Cerebellar cortex (tissue), 1 donor: ENCODE measurements at regions not wholly inside any gene's neighbourhood (a gene's known extent, or its start where the extent isn't known, plus 50 kb on each side); places are given as distances from the start of the nearest gene placed in this dataset.

ENCODE experiments used
- DNase-seq: peaks from one replicate; pipeline ENCODE4 v3.0.0-alpha.2; 2015; ENCODE audit warnings: low spot score

GRCh38 chr11:129266536-129266935, 74.4 kb upstream of the ARHGAP32 start:
- no peak for DNase-seq

GRCh38 chr11:129265125-129265788, 73.1 kb upstream of the ARHGAP32 start:
- no peak for DNase-seq

- no peak for DNase-seq
These were observed 72.0 kb upstream of the ARHGAP32 start for GRCh38 chr11:129264114-129264513.

- no peak for DNase-seq
These were observed 68.6 kb upstream of the ARHGAP32 start for GRCh38 chr11:129260750-129261149.

- DNase-seq = no peak
These were observed 67.8 kb upstream of the ARHGAP32 start for GRCh38 chr11:129259931-129260348.

GRCh38 chr11:129258205-129258604, 66.1 kb upstream of the ARHGAP32 start:
- DNase-seq = no peak

- no peak for DNase-seq
These were observed 65.4 kb upstream of the ARHGAP32 start for GRCh38 chr11:129257512-129257911.

- no peak for DNase-seq
These were observed 60.5 kb upstream of the ARHGAP32 start for GRCh38 chr11:129252621-129253020.

- DNase-seq = no peak
These were observed 58.9 kb upstream of the ARHGAP32 start for GRCh38 chr11:129251067-129251466.

- DNase-seq = no peak
These were observed 57.8 kb upstream of the ARHGAP32 start for GRCh38 chr11:129249923-129250322.

- DNase-seq = no peak
These were observed 57.2 kb upstream of the ARHGAP32 start for GRCh38 chr11:129249351-129249750.

- DNase-seq = no peak
These were observed 56.5 kb upstream of the ARHGAP32 start for GRCh38 chr11:129248618-129249017.

- DNase-seq = no peak
These were observed 55.0 kb upstream of the ARHGAP32 start for GRCh38 chr11:129247135-129247534.

GRCh38 chr11:129242855-129243254, 50.7 kb upstream of the ARHGAP32 start:
- DNase-seq = no peak
